HEK293 (cell line): ENCODE measurements at regions not wholly inside any gene's neighbourhood (a gene's known extent, or its start where the extent isn't known, plus 50 kb on each side); places are given as distances from the start of the nearest gene placed in this dataset.

Source experiments
- PATZ1 ChIP-seq: fragments of 450-650 bp; formaldehyde crosslinking; IDR thresholded peaks from 2 replicates; pipeline ENCODE4 v1.5.1; 2016; ENCODE audit warnings: missing biosample characterization, missing genetic modification characterization
- YY1 ChIP-seq: fragments of 450-650 bp; formaldehyde crosslinking; IDR thresholded peaks from 2 replicates; pipeline ENCODE4 v1.5.1; 2018; ENCODE audit warnings: missing biosample characterization, missing genetic modification characterization
- ZNF184 ChIP-seq: fragments of 450-650 bp; IDR thresholded peaks from 2 replicates; pipeline ENCODE4 v1.5.1; 2018; ENCODE audit warnings: missing biosample characterization, mild to moderate bottlenecking, missing genetic modification characterization

GRCh38 chr2:88835726-88836125 lies 144.3 kb downstream of the RPIA start:
- no peak for TF ChIP-seq ZNF184 (tag by site-specific recombination)
- TF ChIP-seq PATZ1 (tag by site-specific recombination): no peak
- TF ChIP-seq YY1 (tag by site-specific recombination): no peak
